ENCODE measurements at regions not wholly inside any gene's neighbourhood (a gene's known extent, or its start where the extent isn't known, plus 50 kb on each side); places are given as distances from the start of the nearest gene placed in this dataset.

DNA sequence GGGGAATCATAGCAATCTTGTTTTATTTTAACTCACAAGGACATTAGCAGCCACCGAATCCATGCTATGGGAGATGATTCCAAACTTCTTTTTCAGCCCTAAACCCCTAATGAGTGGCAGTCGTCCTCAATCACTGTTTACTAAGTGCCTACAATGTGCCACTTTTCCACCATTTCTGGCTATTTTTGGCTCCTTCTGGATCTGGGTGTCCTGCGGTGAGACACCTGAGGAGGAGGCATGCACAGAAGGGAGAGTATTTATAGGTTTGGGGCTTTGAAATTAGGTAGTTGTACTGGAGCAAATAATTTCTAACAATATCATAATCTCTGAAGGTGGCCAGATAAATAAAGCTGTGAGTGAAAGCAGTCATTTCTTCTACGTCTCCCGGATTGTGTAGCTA lies 1125.6 kb downstream of the BCL11B start:
- DNase-seq (ENCODE audit: low read depth), result no peak

GRCh38 chr14:98154254-98154653 lies 1117.7 kb downstream of the BCL11B start:
- TF ChIP-seq, protein P1, sequence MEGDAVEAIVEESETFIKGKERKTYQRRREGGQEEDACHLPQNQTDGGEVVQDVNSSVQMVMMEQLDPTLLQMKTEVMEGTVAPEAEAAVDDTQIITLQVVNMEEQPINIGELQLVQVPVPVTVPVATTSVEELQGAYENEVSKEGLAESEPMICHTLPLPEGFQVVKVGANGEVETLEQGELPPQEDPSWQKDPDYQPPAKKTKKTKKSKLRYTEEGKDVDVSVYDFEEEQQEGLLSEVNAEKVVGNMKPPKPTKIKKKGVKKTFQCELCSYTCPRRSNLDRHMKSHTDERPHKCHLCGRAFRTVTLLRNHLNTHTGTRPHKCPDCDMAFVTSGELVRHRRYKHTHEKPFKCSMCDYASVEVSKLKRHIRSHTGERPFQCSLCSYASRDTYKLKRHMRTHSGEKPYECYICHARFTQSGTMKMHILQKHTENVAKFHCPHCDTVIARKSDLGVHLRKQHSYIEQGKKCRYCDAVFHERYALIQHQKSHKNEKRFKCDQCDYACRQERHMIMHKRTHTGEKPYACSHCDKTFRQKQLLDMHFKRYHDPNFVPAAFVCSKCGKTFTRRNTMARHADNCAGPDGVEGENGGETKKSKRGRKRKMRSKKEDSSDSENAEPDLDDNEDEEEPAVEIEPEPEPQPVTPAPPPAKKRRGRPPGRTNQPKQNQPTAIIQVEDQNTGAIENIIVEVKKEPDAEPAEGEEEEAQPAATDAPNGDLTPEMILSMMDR (conservative IDR thresholded peaks at IDR 0.05; ENCODE audit: low read depth, low read length), result no peak
- H3K4me3 ChIP-seq (ENCODE audit: low read depth, low read length), result no peak overlapping the region
- no peak for DNase-seq (ENCODE audit: low read depth)

More for the DNA sequence above, 1125.6 kb downstream of the BCL11B start:
- TF ChIP-seq, protein P1 (conservative IDR thresholded peaks at IDR 0.05; ENCODE audit: low read depth, low read length), result no peak
- no peak overlapping the region for H3K4me3 ChIP-seq (ENCODE audit: low read depth, low read length)

- no peak overlapping the region for H3K4me3 ChIP-seq (ENCODE audit: low read depth, low read length)
- TF ChIP-seq, protein P1 (conservative IDR thresholded peaks at IDR 0.05; ENCODE audit: low read depth, low read length), result no peak
- no peak for DNase-seq (ENCODE audit: low read depth)
Observed at GRCh38 chr14:98156411-98156810, 1115.6 kb downstream of the BCL11B start.

GRCh38 chr14:98160901-98161300 lies 1111.1 kb downstream of the BCL11B start:
- TF ChIP-seq, protein P1 (conservative IDR thresholded peaks at IDR 0.05; ENCODE audit: low read depth, low read length), result no peak
- no peak overlapping the region for H3K4me3 ChIP-seq (ENCODE audit: low read depth, low read length)
- DNase-seq (ENCODE audit: low read depth), result no peak

GRCh38 chr14:98161356-98161755 lies 1110.6 kb downstream of the BCL11B start:
- H3K4me3 ChIP-seq (ENCODE audit: low read depth, low read length), result no peak overlapping the region
- DNase-seq (ENCODE audit: low read depth), result no peak
- TF ChIP-seq, protein P1 (conservative IDR thresholded peaks at IDR 0.05; ENCODE audit: low read depth, low read length), result no peak

- no peak for DNase-seq (ENCODE audit: low read depth)
- TF ChIP-seq, protein P1 (conservative IDR thresholded peaks at IDR 0.05; ENCODE audit: low read depth, low read length), result no peak
- no peak overlapping the region for H3K4me3 ChIP-seq (ENCODE audit: low read depth, low read length)
Observed at GRCh38 chr14:98162856-98163805, 1108.9 kb downstream of the BCL11B start.

Data from epithelial cell of proximal tubule (primary cell).